GM06990 (cell line): ENCODE measurements at regions not wholly inside any gene's neighbourhood (a gene's known extent, or its start where the extent isn't known, plus 50 kb on each side); places are given as distances from the start of the nearest gene placed in this dataset.
A peak's percentile ranks its signal among the peaks of the same experiment; 100 is the strongest.

Experiments
- DNase-seq: peaks from one replicate; pipeline ENCODE4 v3.0.0-alpha.2; 2011; ENCODE audit not compliant: insufficient read length; ENCODE audit errors: extremely low read depth
- H3K27me3 ChIP-seq: replicated peaks from 2 replicates; pipeline ENCODE4 v1.6.0; 2011; ENCODE audit warnings: low read length; ENCODE audit not compliant: control insufficient read depth, insufficient read depth
- H3K36me3 ChIP-seq: 2 replicates; pipeline ENCODE4 v1.5.1; 2011; ENCODE audit warnings: low read length; ENCODE audit not compliant: control insufficient read depth, insufficient read depth
- H3K4me3 ChIP-seq: replicated peaks from 2 replicates; pipeline ENCODE4 v1.5.1; 2011; ENCODE audit warnings: low read depth, mild to moderate bottlenecking, control low read depth, low read length
- TF ChIP-seq, protein P1 (sequence below): IDR thresholded peaks from 2 replicates; pipeline ENCODE4 v1.5.1; 2011; ENCODE audit warnings: low read length, control low read depth, mild to moderate bottlenecking, inconsistent platforms; ENCODE audit not compliant: insufficient read depth, poor library complexity, severe bottlenecking

DNA sequence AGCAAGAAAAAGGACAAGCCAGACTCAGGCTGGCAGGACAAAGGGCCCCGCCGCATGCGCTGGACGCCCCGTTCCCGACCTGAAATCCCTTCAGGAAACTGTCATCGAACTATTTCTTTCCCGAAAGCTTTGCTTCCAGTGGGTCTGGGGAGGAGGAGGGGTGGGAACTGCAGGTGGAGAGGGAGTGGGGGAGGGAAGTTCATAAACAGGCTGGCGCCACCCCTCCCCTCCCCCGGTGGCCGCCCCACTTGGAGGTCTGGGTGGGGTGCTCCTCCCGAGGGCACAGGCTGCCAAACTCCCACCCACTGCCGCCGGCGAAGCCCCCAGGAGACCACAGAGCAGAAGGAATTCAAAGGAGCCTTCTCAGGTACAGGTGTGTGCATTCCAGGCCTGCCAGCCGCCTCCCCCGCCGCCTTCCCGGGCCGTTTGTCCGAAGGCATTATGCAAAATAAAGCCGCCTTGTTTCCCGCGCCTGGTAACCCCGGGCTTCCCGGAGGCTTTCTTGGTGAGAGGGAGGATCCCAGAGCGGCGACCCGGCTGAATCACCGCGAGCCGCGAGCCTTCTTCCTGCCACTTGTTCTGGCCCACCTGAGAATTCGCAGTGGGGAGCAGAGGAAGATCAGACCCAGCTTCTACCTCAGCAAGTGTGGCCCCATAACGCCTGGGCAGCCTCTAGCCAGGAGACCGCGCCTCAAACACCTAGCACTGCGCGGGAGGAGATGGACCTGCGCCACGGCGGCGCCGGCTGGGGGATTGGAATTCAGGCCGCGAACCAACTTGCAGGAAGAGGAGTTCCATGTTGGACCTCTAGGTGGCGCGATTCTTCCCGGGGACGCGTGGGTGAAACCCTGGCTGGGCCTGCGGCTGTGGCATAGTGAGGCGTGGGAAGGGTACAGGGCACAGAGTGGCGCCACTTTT lies 101.9 kb downstream of the FOXI3 start:
- TF ChIP-seq, protein P1, sequence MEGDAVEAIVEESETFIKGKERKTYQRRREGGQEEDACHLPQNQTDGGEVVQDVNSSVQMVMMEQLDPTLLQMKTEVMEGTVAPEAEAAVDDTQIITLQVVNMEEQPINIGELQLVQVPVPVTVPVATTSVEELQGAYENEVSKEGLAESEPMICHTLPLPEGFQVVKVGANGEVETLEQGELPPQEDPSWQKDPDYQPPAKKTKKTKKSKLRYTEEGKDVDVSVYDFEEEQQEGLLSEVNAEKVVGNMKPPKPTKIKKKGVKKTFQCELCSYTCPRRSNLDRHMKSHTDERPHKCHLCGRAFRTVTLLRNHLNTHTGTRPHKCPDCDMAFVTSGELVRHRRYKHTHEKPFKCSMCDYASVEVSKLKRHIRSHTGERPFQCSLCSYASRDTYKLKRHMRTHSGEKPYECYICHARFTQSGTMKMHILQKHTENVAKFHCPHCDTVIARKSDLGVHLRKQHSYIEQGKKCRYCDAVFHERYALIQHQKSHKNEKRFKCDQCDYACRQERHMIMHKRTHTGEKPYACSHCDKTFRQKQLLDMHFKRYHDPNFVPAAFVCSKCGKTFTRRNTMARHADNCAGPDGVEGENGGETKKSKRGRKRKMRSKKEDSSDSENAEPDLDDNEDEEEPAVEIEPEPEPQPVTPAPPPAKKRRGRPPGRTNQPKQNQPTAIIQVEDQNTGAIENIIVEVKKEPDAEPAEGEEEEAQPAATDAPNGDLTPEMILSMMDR, result peak; percentile 80
- Histone ChIP-seq H3K27me3 (no peaks in the 10 kb centered on the region; the same call in 1 of the 2 replicates), H3K36me3 (no peaks in the 10 kb centered on the region), H3K4me3 (no peak overlapping the region)
- peak; percentile 40 for DNase-seq

- no peaks in the 10 kb centered on the region for H3K36me3 ChIP-seq
- H3K27me3 ChIP-seq, result no peaks in the 10 kb centered on the region; the same call in 1 of the 2 replicates
- no peak overlapping the region for H3K4me3 ChIP-seq
- TF ChIP-seq, protein P1, result no peak
- no peak for DNase-seq
Observed at GRCh38 chr2:88345842-88346241, 106.7 kb downstream of the FOXI3 start.

- H3K4me3 ChIP-seq, result no peak overlapping the region
- H3K36me3 ChIP-seq, result no peaks in the 10 kb centered on the region
- DNase-seq, result no peak
- no peaks in the 10 kb centered on the region for H3K27me3 ChIP-seq
- TF ChIP-seq, protein P1, result no peak
Observed at GRCh38 chr2:88342749-88343148, 109.7 kb downstream of the FOXI3 start.

GRCh38 chr2:88334418-88334817 lies 118.1 kb downstream of the FOXI3 start:
- H3K36me3 ChIP-seq, result no peaks in the 10 kb centered on the region
- H3K27me3 ChIP-seq, result no peaks in the 10 kb centered on the region
- DNase-seq, result no peak
- TF ChIP-seq, protein P1, result no peak
- H3K4me3 ChIP-seq, result no peak overlapping the region

GRCh38 chr2:88331239-88331638 lies 121.3 kb downstream of the FOXI3 start:
- no peak for DNase-seq
- Histone ChIP-seq H3K27me3 (no peaks in the 10 kb centered on the region), H3K36me3 (no peaks in the 10 kb centered on the region), H3K4me3 (no peak overlapping the region)
- TF ChIP-seq, protein P1, result no peak
